ENCODE measurements at regions not wholly inside any gene's neighbourhood (a gene's known extent, or its start where the extent isn't known, plus 50 kb on each side); places are given as distances from the start of the nearest gene placed in this dataset.
"Not testable (repeated sequence)": the region's sequence is repeated elsewhere in the genome, so short reads cannot be mapped to it uniquely, and the experiment has no call there.

DNA sequence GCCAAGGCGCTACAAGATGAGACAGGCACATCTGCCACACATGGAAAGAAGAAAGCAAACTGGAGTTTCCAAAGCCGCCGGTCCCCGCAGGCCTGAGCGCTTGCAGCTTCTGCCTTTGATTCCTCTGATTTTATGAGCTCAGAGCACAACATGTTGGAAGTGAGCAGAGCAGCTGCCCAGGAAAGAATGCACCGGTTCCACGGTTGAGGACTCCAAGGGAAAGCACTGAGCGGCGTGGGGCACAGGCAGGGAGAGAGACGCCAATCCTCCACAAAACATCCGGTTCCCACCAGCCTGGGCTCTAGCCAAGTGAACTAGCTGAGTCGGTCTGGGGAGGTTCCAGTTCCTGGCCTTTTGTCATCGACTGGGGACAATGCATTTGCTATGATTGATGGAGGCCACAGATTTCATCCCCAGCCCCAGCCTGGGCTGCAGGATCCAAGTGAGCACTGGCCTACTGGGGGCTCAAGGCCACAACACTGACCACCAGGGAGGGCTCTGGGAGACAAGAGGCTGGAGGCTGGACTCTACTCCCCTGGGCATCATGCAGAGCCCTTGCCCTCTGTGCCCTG lies 253.1 kb upstream of the IRF2BP2 start:
- no peak for DNase-seq (ENCODE audit: low read depth)

DNA sequence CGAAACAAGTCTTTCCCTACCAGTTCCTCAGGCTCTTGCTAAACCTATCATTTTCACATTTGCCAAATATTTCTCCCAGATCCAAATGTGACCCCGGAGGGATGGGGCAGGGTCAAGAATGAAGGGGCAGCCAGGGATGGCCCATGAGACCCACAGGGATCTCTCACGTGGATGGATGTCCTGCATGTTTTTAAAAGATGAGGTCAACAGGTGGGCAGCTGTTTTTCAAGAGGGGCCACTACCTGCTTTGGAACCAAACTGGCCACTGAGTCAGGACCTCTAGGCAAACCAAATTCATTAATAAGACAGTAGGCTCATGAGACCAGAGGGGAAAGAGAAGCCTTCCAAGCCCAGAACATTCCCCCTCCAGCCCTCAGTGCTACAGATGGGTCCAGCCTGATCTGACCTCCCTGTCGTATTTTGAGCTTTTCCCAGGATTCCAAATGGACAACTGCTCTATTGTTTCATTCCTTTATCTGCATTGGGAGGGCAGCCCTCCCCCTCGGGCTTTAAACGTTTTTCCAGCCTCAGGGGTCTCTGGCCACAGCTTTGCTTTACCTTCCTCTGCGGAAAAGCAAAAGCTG lies 252.5 kb upstream of the IRF2BP2 start:
- DNase-seq (ENCODE audit: low read depth), result no peak

DNA sequence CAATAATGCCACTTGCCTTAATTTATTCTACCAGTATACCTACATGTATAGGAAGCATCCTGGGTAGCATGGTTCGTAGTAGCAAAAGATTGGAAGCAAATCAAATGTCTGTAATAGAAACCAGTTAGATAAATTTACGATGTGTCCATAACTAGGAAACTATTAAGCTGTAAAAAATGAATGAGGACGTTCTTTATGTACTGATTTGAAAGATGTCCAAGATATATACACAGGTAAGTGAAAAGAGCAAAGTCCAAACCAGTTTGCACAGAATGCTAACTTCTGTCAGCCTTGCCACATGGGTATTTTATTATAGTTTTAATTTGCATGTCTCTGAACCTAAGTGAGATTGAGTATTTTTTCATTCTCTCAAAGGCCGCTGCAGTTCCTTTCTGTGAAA lies 251.8 kb upstream of the IRF2BP2 start:
- DNase-seq (ENCODE audit: low read depth), result no peak

DNA sequence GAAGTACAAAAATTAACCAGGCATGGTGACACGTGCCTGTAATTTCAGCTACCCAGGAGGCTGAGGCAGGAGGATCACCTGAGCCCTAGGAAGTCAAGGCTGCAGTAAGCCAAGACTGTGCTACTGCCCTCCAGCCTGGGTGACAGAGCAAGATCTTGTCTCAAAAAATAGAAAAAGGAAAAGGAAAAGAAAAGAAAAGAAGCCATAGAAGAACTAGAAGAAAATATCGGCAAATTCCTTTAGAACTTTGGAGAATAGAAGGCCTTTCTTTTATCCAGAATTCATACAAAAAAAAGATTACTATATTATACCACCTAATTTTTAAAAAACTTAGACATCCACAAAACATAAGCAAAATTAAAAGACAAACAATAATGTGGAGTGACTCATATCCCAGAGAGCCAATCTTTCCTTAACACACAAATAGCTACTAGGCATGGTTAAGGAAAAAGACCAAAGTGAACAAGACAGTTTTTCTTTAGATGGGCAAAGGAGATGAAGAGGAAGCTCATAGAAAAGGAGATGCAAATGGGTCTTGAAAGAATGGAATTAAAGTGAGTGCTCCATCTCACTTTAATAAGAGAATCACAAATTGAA lies 251.1 kb upstream of the IRF2BP2 start:
- no peak for DNase-seq (ENCODE audit: low read depth)

DNA sequence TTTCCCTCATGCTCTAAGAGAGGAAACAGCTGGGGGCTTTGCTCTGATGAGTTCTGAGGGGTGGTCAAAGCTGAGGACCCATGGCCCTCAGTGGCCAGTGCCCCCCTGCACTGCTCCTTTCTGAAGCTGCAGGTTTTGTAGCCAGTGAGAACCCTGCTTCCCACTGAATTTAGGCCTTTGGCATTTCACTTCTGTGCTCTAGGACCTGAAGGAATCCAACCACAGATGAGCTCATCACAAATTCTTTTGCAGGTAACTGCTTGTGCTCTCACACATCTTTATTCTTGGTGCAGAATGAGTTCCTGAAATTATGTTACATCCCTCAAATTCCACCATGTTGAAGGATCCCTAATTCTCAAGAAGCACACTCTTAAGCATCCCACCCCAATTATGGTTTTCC lies 248.7 kb upstream of the IRF2BP2 start:
- no peak for DNase-seq (ENCODE audit: low read depth)

DNA sequence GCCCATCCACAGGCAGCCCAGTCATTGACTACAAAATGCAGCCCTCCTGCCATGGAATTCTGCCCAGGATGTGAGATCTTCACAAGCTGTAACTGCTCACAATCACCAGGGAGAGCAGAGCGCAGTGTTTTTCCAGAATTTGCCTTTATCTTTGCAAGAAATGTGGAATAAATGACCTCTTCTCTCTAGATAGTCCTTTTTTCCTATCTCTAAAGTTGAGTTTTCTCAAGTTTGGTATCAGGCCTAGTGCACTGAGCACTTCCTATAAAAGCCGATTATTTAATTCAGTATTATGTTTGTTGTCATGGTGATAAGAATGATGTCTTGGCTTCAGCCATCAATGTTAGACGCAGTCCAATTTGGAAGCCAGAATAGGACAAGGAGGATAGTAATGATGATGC lies 246.9 kb upstream of the IRF2BP2 start:
- DNase-seq (ENCODE audit: low read depth), result no peak

DNA sequence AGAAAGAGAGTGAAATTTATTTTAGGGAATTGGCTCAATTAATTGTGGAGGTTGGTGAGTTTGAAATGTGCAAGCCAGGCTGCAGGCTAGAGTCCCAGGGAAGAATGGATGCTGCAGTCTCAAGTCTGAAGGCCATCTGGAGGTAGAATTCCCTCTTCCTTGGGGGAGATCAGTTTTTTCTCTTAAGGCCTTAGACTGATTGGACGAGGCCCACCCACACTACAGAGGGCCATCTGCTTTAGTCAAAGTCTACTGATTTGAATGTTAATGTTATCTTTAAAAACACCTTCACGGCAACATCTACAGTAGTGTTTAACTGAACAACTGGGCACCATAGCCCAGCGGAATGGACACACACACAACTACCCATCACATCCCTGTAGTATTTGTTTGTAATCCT lies 245.9 kb upstream of the IRF2BP2 start:
- DNase-seq (ENCODE audit: low read depth), result no peak

DNA sequence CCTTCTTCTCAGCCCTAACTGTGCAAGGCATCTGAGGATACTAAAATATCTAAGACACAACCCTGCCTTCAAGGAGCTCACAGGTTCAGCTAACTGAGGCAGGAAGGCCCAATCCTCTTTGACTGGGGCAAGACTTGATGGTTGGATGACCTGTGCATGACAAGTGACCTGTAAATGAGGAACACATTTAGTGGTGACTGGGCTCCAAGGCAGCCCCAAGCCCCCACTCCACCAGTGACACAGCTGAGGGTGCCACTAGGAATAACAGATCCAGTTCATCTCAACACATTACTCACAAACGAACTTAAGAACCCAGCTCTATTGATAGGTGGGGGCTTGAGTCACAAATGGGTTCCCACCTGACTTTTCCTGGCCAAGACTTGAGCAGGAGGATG lies 244.7 kb upstream of the IRF2BP2 start:
- DNase-seq (ENCODE audit: low read depth), result no peak

DNA sequence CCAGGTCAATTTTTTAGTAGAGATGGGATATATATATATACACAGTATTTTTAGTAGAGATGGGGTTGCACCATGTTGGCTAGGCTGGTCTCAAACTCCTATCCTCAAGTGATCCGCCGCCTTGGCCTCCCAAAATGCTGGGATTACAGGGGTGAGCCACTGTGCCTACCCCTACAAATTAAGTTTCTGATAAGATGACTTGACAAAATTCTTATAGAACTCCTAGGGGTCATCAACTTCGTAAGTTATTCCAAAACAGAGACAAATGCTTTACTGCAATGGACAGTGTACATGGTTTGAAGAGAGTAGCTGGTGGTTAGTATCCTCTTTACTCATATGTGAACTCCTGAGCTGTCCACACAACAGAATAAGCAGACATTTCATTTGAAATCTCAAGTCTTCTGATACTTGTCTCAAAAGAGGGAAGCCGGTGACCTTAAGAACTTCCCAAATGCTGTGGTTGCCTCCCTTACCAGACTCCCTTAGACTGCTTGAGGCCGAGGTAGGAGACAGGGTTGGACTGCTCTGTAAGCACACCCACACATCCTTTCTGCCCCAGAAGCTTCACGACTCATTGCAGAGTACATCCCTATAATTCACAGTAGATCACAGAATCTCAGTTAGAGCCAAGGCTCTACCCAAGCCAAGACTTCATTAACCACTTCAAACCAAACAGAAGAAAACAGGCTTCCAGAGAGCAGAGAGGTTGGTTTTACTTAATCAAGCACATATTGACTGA lies 244.1 kb upstream of the IRF2BP2 start:
- DNase-seq (ENCODE audit: low read depth), result no peak

DNA sequence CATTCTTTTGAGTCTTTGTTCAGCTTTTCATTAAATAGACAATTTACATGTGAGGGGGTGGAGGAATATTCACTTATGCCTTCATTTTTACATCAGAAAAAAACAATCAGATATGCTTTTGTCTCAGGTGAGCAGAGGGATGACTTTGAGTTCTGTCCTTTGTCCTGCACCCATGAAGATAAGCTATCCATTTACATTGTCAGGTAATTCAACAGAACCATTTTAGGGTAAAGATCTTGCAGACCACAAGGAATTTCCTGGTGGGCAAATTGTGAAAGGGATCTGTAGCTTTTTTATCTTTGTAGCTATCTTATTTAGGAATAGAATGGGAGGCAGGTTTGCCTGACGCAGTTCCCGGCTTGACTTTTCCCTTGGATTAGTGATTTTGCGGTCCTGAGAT lies 242.7 kb upstream of the IRF2BP2 start:
- no peak for DNase-seq (ENCODE audit: low read depth)

DNA sequence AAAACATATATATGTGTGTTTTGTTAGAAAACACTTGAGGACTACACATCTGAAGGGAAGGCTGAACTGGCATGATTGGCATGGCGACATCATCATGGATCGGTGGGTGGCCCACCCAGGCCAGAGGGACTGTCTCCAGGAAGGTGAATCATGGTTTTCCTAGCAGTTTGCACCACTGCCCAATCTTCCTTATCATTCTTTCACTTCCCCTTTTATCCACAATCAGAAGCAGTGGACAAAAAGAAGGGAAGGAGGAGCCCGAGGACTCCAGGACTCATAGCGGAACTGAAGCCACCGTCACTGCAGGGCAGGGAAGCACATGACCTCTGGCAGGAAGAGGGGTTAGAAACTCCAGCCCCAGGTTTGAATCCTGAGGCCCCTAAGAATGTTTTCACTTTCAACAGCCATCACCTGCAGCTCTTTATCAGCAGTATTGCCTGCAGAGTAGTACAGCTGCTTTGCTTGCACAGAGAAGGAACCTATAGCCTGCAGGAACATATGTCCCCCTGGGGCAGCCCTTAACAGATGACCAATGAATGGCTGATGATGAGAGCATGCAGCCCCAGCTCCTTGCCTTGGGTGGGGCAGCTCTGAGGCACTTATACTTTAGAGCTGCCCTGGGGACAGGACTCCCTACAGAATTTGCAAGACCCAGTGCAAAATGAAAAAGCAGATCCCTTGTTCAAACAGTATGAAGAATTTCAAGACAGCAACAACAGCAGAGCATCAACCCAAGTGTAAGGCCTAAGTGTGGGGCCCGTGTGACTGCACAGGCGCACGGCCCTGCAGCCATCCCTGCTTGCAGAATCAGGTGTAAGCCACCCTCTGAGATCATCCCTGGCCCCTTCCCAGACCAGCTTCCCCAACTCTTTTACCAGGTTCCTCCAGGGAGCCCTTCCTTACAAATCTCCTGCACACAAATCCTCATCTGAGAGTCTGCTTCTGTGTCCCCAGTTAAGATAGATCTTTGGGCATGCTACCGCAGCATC lies 241.8 kb upstream of the IRF2BP2 start:
- no peak for DNase-seq (ENCODE audit: low read depth)

DNA sequence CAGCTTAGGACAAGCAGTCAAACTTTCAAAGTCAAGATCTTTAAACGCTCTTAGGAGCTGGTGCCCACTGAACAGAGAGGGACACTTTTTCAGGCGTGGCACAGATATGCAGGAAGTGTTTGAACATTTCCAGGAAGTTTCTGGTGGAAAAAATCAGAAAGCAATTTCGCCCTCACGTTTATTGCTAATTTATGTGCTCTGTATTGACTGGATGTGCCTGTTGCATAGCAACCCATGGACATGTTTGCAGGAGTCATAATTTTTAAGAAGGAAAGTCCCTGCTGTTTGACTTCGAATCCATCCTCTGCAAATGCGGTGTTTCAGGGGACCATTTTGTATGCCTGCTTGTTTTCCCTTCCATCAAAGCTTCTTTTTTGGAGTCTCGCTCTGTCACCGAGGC lies 239.9 kb upstream of the IRF2BP2 start:
- no peak for DNase-seq (ENCODE audit: low read depth)

DNA sequence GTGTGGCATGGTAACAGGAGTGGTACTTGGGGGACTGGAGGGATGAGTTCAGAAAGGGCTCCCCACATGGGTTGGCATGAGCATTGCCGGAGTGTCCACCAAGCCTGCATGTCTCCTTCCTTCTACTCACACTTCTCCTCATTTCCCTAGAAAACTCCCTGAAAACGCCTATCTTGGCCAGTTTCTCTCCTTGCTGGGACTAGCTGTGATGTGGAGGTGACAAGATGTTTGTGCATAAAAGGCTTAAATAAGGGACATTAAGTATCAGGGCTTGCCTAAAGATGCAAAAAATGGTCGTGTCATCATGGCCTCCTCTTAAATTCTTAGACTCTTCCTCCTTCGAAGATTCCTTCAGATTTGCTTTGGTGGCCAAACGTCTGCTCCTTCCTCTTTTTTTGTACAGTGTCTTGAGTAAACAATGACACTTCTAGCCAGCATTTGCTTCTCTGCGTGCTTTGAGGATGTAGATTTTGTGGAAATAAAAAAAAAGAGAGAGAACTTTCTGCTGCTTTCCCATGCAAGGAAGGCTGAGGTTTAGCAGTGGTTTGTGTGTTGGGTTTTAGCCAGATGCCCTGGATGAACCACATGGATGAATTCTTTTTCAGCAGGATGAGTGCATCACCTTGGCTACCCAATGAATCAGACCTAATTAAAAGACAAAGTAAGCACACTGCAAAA lies 239.1 kb upstream of the IRF2BP2 start:
- DNase-seq (ENCODE audit: low read depth), result no peak

DNA sequence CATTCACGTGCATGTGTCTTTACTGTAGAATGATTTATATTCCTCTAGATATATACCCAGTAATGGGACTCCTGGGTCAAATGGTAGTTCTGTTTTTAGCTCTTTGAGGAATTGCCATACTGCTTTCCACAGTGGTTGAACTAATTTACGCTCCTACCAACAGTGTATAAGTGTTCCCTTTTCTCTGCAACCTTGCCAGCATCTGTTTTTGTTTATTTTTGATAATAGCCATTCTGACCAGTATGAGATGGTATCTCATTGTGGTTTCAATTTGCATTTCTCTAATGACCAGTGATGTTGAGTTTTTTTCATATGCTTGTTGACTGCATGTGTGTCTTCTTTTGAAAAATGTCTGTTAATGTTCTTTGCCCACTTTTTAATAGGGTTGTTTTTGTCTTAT lies 236.8 kb upstream of the IRF2BP2 start:
- not testable (repeated sequence) for DNase-seq (ENCODE audit: low read depth)

DNA sequence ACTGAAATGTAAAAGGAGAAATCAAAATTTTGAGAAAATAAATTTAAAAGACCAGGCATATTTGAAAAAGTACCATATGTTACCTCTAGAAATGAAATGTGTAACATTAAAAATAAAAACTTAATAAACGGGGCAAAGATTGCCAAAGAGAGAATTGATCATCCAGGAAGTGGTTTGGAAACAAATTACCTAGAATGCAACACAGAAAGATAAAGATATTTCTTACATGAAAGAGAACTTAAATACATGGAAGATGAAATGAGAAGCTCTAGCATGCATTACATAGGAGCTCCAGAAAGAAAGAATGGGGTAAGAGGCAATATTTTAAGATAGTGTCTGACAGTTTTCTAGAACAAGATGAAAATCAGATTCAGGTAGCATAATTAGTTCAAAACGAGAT lies 235.9 kb upstream of the IRF2BP2 start:
- no peak for DNase-seq (ENCODE audit: low read depth)

DNA sequence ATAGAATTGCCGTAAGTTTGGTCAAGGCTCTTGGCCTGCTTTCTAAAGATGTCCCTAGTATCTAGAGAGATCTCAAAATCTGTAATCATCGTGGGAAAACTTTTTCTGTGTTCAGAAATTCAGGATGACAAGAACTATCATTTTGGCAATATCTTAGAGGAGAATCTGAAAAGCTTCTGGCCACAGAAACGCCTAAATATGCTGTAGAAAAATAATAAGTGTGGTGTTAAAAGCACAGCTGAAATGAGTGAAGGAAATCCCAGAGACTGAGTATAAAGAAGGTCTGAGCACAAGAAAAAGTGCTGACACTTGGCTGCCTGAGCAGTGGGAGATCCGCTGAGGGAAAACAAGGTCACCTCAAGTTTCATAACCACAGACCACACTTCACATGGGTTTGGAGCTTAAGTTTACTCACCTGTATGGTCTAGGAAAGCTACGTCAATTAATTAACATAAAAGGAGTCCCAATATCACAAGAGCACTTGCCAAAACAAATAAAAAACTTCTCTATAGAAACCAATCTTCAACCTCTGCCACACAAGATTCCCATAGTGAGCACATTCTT lies 235.2 kb upstream of the IRF2BP2 start:
- DNase-seq (ENCODE audit: low read depth), result no peak

DNA sequence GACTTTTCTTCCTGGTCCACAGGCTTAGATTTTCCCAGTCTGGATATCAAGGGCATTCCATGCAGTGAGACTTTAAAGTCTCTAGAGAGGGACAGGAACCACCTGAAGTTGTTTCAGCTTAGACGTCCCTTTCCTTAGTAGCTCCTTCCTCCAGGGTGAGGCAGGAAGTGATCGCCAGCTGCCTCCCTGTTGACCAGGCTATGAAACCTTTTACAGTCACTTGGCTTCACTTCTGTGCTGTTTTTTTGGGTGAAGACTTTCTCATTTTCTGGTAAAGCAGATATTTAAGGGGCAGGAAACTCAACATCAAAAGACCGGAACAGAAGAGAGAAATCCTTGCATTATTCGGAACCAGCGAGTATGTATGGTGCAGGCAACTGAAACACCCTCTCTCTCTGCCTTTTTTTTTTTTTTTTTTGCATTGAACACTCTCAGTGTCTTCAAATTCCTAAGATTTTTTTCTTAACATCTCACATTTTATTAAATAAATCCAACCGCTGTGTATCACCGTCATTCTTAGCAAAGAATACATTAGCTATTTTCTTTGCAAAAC lies 234.6 kb upstream of the IRF2BP2 start:
- DNase-seq (ENCODE audit: low read depth), result no peak

DNA sequence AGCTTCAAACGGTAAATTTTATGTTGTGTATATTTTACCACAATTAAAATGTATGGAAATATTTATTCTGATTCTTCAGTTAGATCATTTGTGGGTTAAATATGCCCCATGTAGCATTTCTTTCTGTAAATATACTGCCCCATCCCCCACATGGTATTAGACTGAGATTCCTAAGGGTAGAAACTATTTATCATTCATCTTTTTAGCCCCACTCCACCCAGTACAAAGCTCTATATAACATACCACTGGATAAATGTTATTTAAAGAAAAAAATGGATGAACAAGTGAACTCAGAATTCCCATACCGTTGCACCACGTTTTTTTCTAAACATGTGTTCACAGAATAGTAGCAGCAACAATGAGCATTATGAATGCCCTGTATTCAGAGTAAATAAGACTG lies 234.0 kb upstream of the IRF2BP2 start:
- DNase-seq (ENCODE audit: low read depth), result no peak

DNA sequence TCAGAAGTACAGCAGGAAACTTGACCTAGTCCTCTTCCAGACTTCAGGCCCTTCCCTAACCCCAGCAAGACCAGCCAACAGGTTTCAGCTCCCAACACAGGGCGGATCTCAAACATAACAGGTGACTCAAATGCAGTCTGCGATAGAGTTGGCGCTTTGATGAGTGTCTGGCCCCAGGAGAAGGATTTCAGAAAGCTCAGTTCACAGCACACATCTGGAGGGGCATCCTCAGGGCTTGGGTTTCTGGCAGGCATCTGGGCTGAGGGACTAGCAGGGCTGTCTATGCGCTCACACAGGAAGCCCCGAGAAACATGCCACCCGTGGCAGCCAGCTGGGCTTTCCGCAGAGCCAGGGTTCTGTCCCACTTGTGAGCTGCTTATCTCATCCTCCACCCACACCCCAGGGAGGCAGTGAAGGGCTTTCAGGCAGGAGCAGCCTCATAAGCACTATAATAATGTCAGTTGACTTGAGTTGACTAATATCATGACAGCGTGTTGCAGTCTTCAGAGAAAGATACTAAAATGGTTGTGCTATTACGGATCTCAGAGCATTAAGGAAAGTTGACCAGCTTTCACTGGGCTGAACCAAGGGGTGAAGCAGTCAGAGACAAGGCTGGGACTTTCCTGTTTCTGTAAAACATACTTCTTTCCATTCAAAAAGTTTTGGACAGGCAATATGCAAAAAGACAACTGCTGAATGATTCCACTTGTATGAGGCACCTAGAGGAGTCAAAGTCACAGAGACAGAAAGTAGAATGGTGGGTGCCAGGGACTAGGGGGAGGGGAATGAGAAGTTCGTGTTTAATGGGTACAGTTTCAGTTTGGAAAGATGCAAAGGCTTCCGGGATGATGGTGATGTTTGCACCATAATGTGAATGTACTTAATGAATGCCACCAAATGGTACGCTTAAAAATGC lies 233.0 kb upstream of the IRF2BP2 start:
- DNase-seq (ENCODE audit: low read depth), result peak; percentile 79

DNA sequence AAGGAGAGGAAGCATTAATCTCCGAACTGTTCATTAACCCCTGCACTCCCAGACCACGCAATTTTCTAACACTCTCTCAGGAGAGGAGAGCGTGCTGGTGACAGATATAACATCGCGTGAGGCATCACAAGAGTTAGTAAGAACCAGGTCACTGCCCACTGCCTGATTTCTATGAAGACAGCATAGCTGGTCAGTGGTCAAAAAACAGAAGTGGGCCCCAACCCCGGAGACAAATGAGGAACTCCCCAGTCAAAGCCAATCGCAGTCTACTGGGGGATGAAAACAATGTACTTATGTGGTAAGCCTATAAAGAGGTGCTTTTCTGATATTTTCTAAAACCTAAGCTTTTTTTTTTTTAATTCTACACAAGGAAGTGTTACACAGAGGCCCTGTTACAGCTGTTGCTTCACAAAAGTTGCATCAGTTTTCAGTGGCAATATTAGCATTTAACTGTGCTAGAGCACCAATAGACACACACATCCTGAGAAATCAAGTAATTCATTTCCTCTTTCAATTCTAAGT lies 231.8 kb upstream of the IRF2BP2 start:
- no peak for DNase-seq (ENCODE audit: low read depth)
